Neural progenitor cell (in vitro differentiated cells): ENCODE measurements at regions not wholly inside any gene's neighbourhood (a gene's known extent, or its start where the extent isn't known, plus 50 kb on each side); places are given as distances from the start of the nearest gene placed in this dataset.

ENCODE experiments used
- DNase-seq: peaks from one replicate; pipeline ENCODE4 v3.0.0-alpha.2; 2016; ENCODE audit warnings: low spot score
- H2AFZ ChIP-seq: fragments of 200-600 bp; sonication (generic); replicated peaks from 2 replicates; pipeline ENCODE4 v1.6.1; 2016; ENCODE audit warnings: antibody characterized with exemption
- H3F3A ChIP-seq: fragments of 200-600 bp; sonication (generic); 2 replicates; pipeline ENCODE4 v1.6.1; 2016; ENCODE audit warnings: antibody characterized with exemption, low read depth
- H3K27ac ChIP-seq: fragments of 200-600 bp; sonication (generic); 2 replicates; pipeline ENCODE4 v1.5.1; 2016; ENCODE audit warnings: mild to moderate bottlenecking
- H3K27me3 ChIP-seq: fragments of 200-600 bp; sonication (generic); 2 replicates; pipeline ENCODE4 v1.6.1; 2016; ENCODE audit warnings: mild to moderate bottlenecking, moderate library complexity
- H3K36me3 ChIP-seq: fragments of 200-600 bp; sonication (generic); 2 replicates; pipeline ENCODE4 v1.5.1; 2016
- H3K4me1 ChIP-seq: fragments of 200-600 bp; sonication (generic); 2 replicates; pipeline ENCODE4 v1.6.1; 2016; ENCODE audit warnings: mixed run types
- H3K4me2 ChIP-seq: fragments of 200-600 bp; sonication (generic); 2 replicates; pipeline ENCODE4 v1.6.1; 2016
- H3K4me3 ChIP-seq: fragments of 200-600 bp; sonication (generic); 2 replicates; pipeline ENCODE4 v1.5.1; 2016
- H3K79me2 ChIP-seq: fragments of 200-600 bp; sonication (generic); 2 replicates; pipeline ENCODE4 v1.6.1; 2016; ENCODE audit warnings: low read depth
- H3K9ac ChIP-seq: fragments of 200-600 bp; sonication (generic); 2 replicates; pipeline ENCODE4 v1.6.1; 2016
- H3K9me3 ChIP-seq: fragments of 200-600 bp; sonication (generic); 2 replicates; pipeline ENCODE4 v1.5.1; 2016; ENCODE audit warnings: low read depth
- H4K20me1 ChIP-seq: fragments of 200-600 bp; sonication (generic); 2 replicates; pipeline ENCODE4 v1.6.1; 2016; ENCODE audit warnings: low read depth
- H3K27ac Mint-ChIP-seq: 3 replicates; pipeline ENCODE4 v1.8.0; 2021; ENCODE audit warnings: mixed read lengths
- H3K27me3 Mint-ChIP-seq: 2 replicates; pipeline ENCODE4 v1.8.0; 2022; ENCODE audit warnings: low read depth, mild to moderate bottlenecking, inconsistent platforms, moderate library complexity, mixed read lengths; ENCODE audit not compliant: insufficient read depth
- H3K36me3 Mint-ChIP-seq: 3 replicates; pipeline ENCODE4 v1.8.0; 2021; ENCODE audit warnings: mixed read lengths
- H3K4me1 Mint-ChIP-seq: 3 replicates; pipeline ENCODE4 v1.8.0; 2021; ENCODE audit warnings: mixed read lengths
- H3K4me3 Mint-ChIP-seq: 3 replicates; pipeline ENCODE4 v1.8.0; 2021; ENCODE audit warnings: mild to moderate bottlenecking, moderate library complexity, mixed read lengths
- H3K9me3 Mint-ChIP-seq: 3 replicates; pipeline ENCODE4 v1.8.0; 2020; ENCODE audit warnings: mixed read lengths
- EZH2 ChIP-seq: fragments of 200-600 bp; sonication (generic); IDR thresholded peaks from 2 replicates; pipeline ENCODE4 v1.6.1; 2017; ENCODE audit warnings: antibody characterized with exemption, mild to moderate bottlenecking, moderate library complexity
- EZH2phosphoT487 ChIP-seq: fragments of 200-600 bp; sonication (generic); IDR thresholded peaks from 2 replicates; pipeline ENCODE4 v1.6.1; 2017; ENCODE audit warnings: antibody characterized with exemption
- TF ChIP-seq, protein P1 (sequence below): fragments of 200-600 bp; sonication (generic); IDR thresholded peaks from 2 replicates; pipeline ENCODE4 v1.5.1; 2017; ENCODE audit warnings: antibody characterized with exemption, mild to moderate bottlenecking

DNA sequence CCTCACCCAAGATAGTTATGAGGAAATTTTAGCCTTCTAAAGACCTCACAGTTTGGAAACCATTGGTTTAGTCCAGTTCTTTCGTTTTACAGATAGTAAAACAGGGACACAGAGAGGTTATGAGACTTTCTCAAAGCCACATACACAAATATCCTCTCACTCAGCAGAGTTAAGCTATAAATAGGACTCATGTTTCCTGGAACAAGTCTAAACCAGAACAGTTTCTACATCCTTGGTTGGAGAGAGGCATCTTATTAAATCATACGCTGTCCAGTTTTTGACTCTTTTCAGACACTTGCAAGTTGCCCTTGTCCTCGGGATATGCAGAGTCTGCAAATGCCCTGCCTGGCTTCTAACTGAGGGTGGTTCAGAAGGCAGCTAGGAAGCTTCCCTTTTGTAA is 462.1 kb upstream of the DEPDC1 start:
- no peaks in the 10 kb centered on the region for H3K9me3 ChIP-seq
- no peak overlapping the region for H3K27ac ChIP-seq

DNA sequence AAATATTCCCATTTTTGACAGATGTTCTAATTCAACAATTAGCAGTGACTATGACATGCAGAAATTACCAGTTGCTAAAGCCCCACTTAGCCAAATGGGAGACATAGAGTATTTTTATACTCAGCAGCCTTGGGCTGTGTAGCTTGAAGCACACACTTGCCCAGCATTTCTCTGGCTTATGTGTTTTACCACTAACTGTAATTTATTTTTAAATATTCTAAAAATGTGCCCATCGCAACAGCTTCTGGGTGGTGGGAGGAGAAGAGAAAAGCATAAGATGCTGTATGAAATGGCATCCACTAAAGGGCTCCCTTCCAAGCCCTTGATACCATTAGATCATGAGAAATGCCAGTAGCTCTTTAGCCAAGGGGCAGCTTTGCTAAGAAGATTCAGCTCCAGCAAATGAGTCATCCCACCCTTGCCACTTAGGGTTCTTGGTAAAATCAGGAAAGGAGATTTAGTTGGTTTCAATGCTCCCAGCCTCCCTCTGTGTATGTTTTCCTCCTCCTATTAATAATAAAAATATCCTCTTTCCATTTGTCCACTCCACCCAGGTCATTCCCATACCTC is 462.7 kb upstream of the DEPDC1 start:
- Histone ChIP-seq H3K4me1 (peaks cover 9% of the 10 kb centered on the region), H3K4me2 (no peak overlapping the region), H3K9ac (no peak overlapping the region), H3K9me3 (no peaks in the 10 kb centered on the region), H3K4me3 (no peak overlapping the region), H4K20me1 (no peaks in the 10 kb centered on the region), H2AFZ (no peak overlapping the region), H3K79me2 (no peaks in the 10 kb centered on the region), H3F3A (no peaks in the 10 kb centered on the region), H3K27ac (no peak overlapping the region), H3K27me3 (no peaks in the 10 kb centered on the region), H3K36me3 (no peaks in the 10 kb centered on the region)
- H3K9me3 Mint-ChIP-seq: no peaks in the 10 kb centered on the region
- peaks cover 7% of the 10 kb centered on the region for H3K4me1 Mint-ChIP-seq
- peaks cover 2% of the 10 kb centered on the region for H3K27me3 Mint-ChIP-seq
- H3K27ac Mint-ChIP-seq: no peak overlapping the region
- TF ChIP-seq, protein P1, sequence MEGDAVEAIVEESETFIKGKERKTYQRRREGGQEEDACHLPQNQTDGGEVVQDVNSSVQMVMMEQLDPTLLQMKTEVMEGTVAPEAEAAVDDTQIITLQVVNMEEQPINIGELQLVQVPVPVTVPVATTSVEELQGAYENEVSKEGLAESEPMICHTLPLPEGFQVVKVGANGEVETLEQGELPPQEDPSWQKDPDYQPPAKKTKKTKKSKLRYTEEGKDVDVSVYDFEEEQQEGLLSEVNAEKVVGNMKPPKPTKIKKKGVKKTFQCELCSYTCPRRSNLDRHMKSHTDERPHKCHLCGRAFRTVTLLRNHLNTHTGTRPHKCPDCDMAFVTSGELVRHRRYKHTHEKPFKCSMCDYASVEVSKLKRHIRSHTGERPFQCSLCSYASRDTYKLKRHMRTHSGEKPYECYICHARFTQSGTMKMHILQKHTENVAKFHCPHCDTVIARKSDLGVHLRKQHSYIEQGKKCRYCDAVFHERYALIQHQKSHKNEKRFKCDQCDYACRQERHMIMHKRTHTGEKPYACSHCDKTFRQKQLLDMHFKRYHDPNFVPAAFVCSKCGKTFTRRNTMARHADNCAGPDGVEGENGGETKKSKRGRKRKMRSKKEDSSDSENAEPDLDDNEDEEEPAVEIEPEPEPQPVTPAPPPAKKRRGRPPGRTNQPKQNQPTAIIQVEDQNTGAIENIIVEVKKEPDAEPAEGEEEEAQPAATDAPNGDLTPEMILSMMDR: no peak
- TF ChIP-seq EZH2: no peak
- H3K4me3 Mint-ChIP-seq: no peak overlapping the region
- no peak for DNase-seq
- no peaks in the 10 kb centered on the region for H3K36me3 Mint-ChIP-seq

More for the DNA sequence above, 462.1 kb upstream of the DEPDC1 start:
- no peak overlapping the region for H3K4me3 Mint-ChIP-seq
- no peaks in the 10 kb centered on the region for H3F3A ChIP-seq
- no peaks in the 10 kb centered on the region for H3K79me2 ChIP-seq
- H3K27me3 Mint-ChIP-seq: peaks cover 2% of the 10 kb centered on the region
- H3K27me3 ChIP-seq: no peaks in the 10 kb centered on the region
- no peaks in the 10 kb centered on the region for H4K20me1 ChIP-seq
- DNase-seq: no peak
- TF ChIP-seq EZH2phosphoT487 (no peak), EZH2 (no peak)
- TF ChIP-seq, protein P1: no peak
- H3K9ac ChIP-seq: no peak overlapping the region
- H3K36me3 Mint-ChIP-seq: no peaks in the 10 kb centered on the region
- no peaks in the 10 kb centered on the region for H3K9me3 Mint-ChIP-seq
- no peaks in the 10 kb centered on the region for H3K36me3 ChIP-seq
- H2AFZ ChIP-seq: no peak overlapping the region
- no peak overlapping the region for H3K4me2 ChIP-seq
- peaks cover 9% of the 10 kb centered on the region for H3K4me1 ChIP-seq
- H3K27ac Mint-ChIP-seq: peak overlapping the region; percentile 16
- no peak overlapping the region for H3K4me3 ChIP-seq
- H3K4me1 Mint-ChIP-seq: peaks cover 7% of the 10 kb centered on the region

DNA sequence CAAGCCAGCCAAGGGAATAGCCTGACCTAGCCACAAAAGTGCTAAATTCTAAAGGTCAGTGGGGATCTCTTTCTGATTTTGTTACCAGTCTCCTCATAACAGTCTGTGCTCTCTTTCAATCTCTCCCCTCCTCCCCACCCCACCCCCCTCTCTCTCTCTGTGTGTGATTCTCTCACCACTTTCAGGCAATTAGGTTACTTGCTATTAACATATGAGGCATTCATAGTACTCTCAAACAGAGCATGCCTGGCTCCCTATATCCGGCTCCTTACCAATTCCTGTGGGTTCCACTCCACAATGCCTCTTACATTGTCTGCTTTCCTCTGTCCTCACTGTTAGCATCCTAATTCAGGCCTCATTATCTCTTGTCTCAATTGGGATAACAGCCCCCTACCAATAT is 464.3 kb upstream of the DEPDC1 start:
- no peak overlapping the region for H3K27ac Mint-ChIP-seq
- no peaks in the 10 kb centered on the region for H3K36me3 Mint-ChIP-seq
- H4K20me1 ChIP-seq: no peaks in the 10 kb centered on the region

More for the DNA sequence above, 464.3 kb upstream of the DEPDC1 start:
- H3K36me3 ChIP-seq: no peaks in the 10 kb centered on the region
- no peaks in the 10 kb centered on the region for H3K27me3 Mint-ChIP-seq
- no peak for DNase-seq
- H3K4me1 Mint-ChIP-seq: peaks cover 7% of the 10 kb centered on the region
- H3K27ac ChIP-seq: no peak overlapping the region
- no peak overlapping the region for H3K4me3 ChIP-seq
- H3K9ac ChIP-seq: no peak overlapping the region
- no peak overlapping the region for H3K4me3 Mint-ChIP-seq
- H3F3A ChIP-seq: no peaks in the 10 kb centered on the region
- no peaks in the 10 kb centered on the region for H3K9me3 ChIP-seq
- TF ChIP-seq EZH2phosphoT487 (no peak), EZH2 (no peak)
- TF ChIP-seq, protein P1: no peak
- H3K27me3 ChIP-seq: no peaks in the 10 kb centered on the region
- H3K4me2 ChIP-seq: no peak overlapping the region
- H3K79me2 ChIP-seq: no peaks in the 10 kb centered on the region
- no peak overlapping the region for H2AFZ ChIP-seq
- H3K9me3 Mint-ChIP-seq: no peaks in the 10 kb centered on the region
- H3K4me1 ChIP-seq: peaks cover 9% of the 10 kb centered on the region
